Spleen (tissue), 11 donors: ENCODE measurements at regions not wholly inside any gene's neighbourhood (a gene's known extent, or its start where the extent isn't known, plus 50 kb on each side); places are given as distances from the start of the nearest gene placed in this dataset.

ENCODE experiments used
- DNase-seq: peaks from one replicate; pipeline ENCODE4 v3.0.0-alpha.2; 2020
- H3K27ac ChIP-seq, 8 donors: fragments of 200-600 bp; sonication (generic) in 7 of 8; 1 replicate in 4 of 8; 2 replicates in 4 of 8; pipeline versions ENCODE4 v1.5.0 to v1.8.0; 2016 to 2021; ENCODE audit warnings: inconsistent platforms in 4 of 8, mild to moderate bottlenecking in 4 of 8, moderate library complexity in 1 of 8
- H3K27me3 ChIP-seq, 7 donors: fragments of 200-600 bp; sonication (generic) in 6 of 7; replicated peaks in 1 of 7; 1 replicate in 4 of 7; 2 replicates in 3 of 7; pipeline versions ENCODE4 v1.5.0 to v1.8.0; 2016 to 2021; ENCODE audit warnings: inconsistent platforms in 3 of 7, mild to moderate bottlenecking in 1 of 7
- H3K36me3 ChIP-seq, 6 donors: fragments of 200-600 bp; sonication (generic) in 5 of 6; 1 replicate in 4 of 6; 2 replicates in 2 of 6; pipeline versions ENCODE4 v1.5.0 to v1.8.0; 2016 to 2021; ENCODE audit warnings: inconsistent platforms in 2 of 6
- H3K4me1 ChIP-seq, 6 donors: fragments of 200-600 bp; sonication (generic) in 5 of 6; 1 replicate in 3 of 6; 2 replicates in 3 of 6; pipeline versions ENCODE4 v1.5.0 to v1.8.0; 2016 to 2021; ENCODE audit warnings: inconsistent platforms in 3 of 6
- H3K4me3 ChIP-seq, 8 donors: fragments of 200-600 bp; sonication (generic) in 7 of 8; 1 replicate in 4 of 8; 2 replicates in 4 of 8; pipeline versions ENCODE4 v1.5.0 to v1.8.0; 2016 to 2021; ENCODE audit warnings: inconsistent platforms in 4 of 8, mild to moderate bottlenecking in 4 of 8, moderate library complexity in 2 of 8
- H3K9me3 ChIP-seq, 8 donors: fragments of 200-600 bp; sonication (generic) in 7 of 8; 1 replicate in 4 of 8; 2 replicates in 4 of 8; pipeline versions ENCODE4 v1.5.0 to v1.8.0; 2016 to 2021; ENCODE audit warnings: inconsistent platforms in 4 of 8
- POLR2A ChIP-seq, 3 donors: fragments of 450-650 bp; IDR thresholded peaks; one replicate each; pipeline ENCODE4 v1.5.1; 2017; ENCODE audit warnings: antibody characterized with exemption in 3 of 3, mild to moderate bottlenecking in 1 of 3
- POLR2AphosphoS5 ChIP-seq, 3 donors: sonication (generic); formaldehyde crosslinking; IDR thresholded peaks; one replicate each; pipeline ENCODE4 v1.5.1; 2017; ENCODE audit warnings: antibody characterized with exemption in 3 of 3
- WGBS, 5 donors: extraction: QIAGEN DNeasy Blood & Tissue Kit in 3 of 5; methylation state at CpG; one replicate each; pipeline versions ENCODE4 v1.1.5 to v1.1.7; 2013 to 2018; 5-methylcytosine and 5-hydroxymethylcytosine counted together
- intact Hi-C: fragments of 100-400 bp; cut with DNase I; formaldehyde crosslinking; loops from one replicate; pipeline ENCODE4 v1.15.0; 2023; ENCODE audit warnings: low total_unique reads
- TF ChIP-seq, protein P1 (sequence below), 11 experiments: fragments of 200-600 bp in 7 of 11; fragments of 450-650 bp in 4 of 11; sonication (generic) in 4 of 11; IDR thresholded peaks in 8 of 11; conservative IDR thresholded peaks in 3 of 11; 1 replicate in 7 of 11; 2 replicates in 4 of 11; pipeline versions ENCODE4 v1.4.0 to v1.8.0; 2016 to 2021; ENCODE audit warnings: antibody characterized with exemption in 11 of 11, inconsistent platforms in 4 of 11, mild to moderate bottlenecking in 1 of 11
- donor health status: healthy with polysubstance abuse.
- donor health status: DM: no; HTN: no; CAD: no; lungs with moderate emphysema.
- donor health status: DM: no; HTN: no; CAD: no.
- donor health status: Bipolar disorder and iron deficiency.
- donor health status: healthy.
- donor health status: DM: no; HTN: no; CAD: no.
- donor health status: DM: yes; HTN: yes; CAD: no.

DNA sequence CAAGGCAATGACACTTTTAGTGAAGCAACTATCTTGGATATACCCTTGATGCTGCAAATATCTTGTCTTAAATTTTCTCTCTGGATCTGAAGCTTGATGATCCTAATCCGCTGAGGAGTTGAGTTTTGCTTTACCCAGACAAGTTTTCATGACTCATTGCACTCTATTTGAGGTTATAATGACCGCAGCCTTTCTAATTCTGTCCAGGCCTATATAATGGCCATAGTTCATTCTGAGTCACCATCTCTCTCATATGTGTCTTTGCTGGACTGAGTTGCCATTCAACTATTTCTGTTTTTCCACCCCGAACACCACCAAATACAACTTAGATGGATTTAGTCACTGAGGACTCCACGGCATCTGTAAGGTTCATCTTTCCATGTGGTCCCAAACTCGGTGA lies 802.1 kb upstream of the FAM98A start:
- Histone ChIP-seq H3K36me3 (no peaks in the 10 kb centered on the region), H3K27ac (no peak overlapping the region), H3K4me3 (no peak overlapping the region), H3K4me1 (no peaks in the 10 kb centered on the region), H3K27me3 (no peaks in the 10 kb centered on the region), H3K9me3 (no peaks in the 10 kb centered on the region)
- intact Hi-C loops = no loop called here
- no peak for DNase-seq
- TF ChIP-seq POLR2AphosphoS5 (IDR thresholded peaks at IDR 0.05) (no peak), POLR2A (IDR thresholded peaks at IDR 0.05) (no peak)
- TF ChIP-seq, protein P1, sequence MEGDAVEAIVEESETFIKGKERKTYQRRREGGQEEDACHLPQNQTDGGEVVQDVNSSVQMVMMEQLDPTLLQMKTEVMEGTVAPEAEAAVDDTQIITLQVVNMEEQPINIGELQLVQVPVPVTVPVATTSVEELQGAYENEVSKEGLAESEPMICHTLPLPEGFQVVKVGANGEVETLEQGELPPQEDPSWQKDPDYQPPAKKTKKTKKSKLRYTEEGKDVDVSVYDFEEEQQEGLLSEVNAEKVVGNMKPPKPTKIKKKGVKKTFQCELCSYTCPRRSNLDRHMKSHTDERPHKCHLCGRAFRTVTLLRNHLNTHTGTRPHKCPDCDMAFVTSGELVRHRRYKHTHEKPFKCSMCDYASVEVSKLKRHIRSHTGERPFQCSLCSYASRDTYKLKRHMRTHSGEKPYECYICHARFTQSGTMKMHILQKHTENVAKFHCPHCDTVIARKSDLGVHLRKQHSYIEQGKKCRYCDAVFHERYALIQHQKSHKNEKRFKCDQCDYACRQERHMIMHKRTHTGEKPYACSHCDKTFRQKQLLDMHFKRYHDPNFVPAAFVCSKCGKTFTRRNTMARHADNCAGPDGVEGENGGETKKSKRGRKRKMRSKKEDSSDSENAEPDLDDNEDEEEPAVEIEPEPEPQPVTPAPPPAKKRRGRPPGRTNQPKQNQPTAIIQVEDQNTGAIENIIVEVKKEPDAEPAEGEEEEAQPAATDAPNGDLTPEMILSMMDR (IDR thresholded peaks at IDR 0.05 in 8 of 11, conservative IDR thresholded peaks at IDR 0.05 in 3 of 11) = no peak
- 78 to 87% (median 83%) methylated on average over 5 of the region's 5 CpGs for WGBS, 5 donors

DNA sequence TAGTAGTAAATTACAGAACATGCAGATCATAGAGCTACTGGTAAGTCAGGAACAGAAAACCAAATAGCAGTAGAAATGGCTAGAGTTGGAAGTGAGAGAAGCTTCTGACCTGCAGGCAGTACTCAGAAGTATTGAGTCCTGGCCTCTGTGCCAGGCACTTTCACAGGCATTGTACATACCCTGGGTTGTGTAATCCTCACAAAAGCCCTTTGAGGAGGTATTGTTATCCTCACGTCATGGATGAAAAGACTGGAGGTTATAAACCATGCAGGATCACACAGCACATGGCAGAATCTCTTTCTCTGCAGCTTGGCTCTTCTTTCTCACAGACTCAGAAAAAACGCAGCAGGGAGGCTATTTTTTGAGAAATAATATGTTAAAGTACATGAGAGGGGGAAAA lies 789.3 kb upstream of the FAM98A start:
- TF ChIP-seq, protein P1 (IDR thresholded peaks at IDR 0.05 in 8 of 11, conservative IDR thresholded peaks at IDR 0.05 in 3 of 11) = no peak
- TF ChIP-seq POLR2A (IDR thresholded peaks at IDR 0.05) (no peak), POLR2AphosphoS5 (IDR thresholded peaks at IDR 0.05) (no peak)
- no peak for DNase-seq
- H3K27me3 ChIP-seq = no peaks in the 10 kb centered on the region
- H3K9me3 ChIP-seq = peaks cover 0 to 4% (median 0%) of the 10 kb centered on the region in 8 donors
- H3K4me3 ChIP-seq = no peak overlapping the region
- H3K27ac ChIP-seq = no peak overlapping the region
- no peaks in the 10 kb centered on the region for H3K4me1 ChIP-seq
- H3K36me3 ChIP-seq = no peaks in the 10 kb centered on the region
- 56 to 69% (median 61%) methylated on average over 2 of the region's 2 CpGs for WGBS, 5 donors
- intact Hi-C loops = no loop called here

- 65 to 74% (median 68%) methylated on average over 3 of the region's 3 CpGs for WGBS, 5 donors
- TF ChIP-seq POLR2A (IDR thresholded peaks at IDR 0.05) = no peak
- TF ChIP-seq, protein P1 (IDR thresholded peaks at IDR 0.05 in 8 of 11, conservative IDR thresholded peaks at IDR 0.05 in 3 of 11) = no peak
- TF ChIP-seq POLR2AphosphoS5 (IDR thresholded peaks at IDR 0.05) = no peak
- intact Hi-C loops = no loop called here
- Histone ChIP-seq H3K4me1 (no peaks in the 10 kb centered on the region), H3K9me3 (peaks cover 0 to 4% (median 0%) of the 10 kb centered on the region in 8 donors), H3K36me3 (no peaks in the 10 kb centered on the region), H3K27ac (no peak overlapping the region), H3K27me3 (no peaks in the 10 kb centered on the region), H3K4me3 (no peak overlapping the region)
- DNase-seq = no peak
Measured at GRCh38 chr2:34387536-34387935, 788.4 kb upstream of the FAM98A start.

GRCh38 chr2:34379586-34379985 lies 780.5 kb upstream of the FAM98A start:
- Histone ChIP-seq H3K36me3 (no peaks in the 10 kb centered on the region), H3K27me3 (no peaks in the 10 kb centered on the region), H3K4me3 (no peak overlapping the region), H3K9me3 (no peaks in the 10 kb centered on the region), H3K4me1 (no peaks in the 10 kb centered on the region), H3K27ac (no peak overlapping the region)
- 74 to 85% (median 79%) methylated on average over 2 of the region's 2 CpGs for WGBS, 5 donors
- no peak for TF ChIP-seq POLR2AphosphoS5 (IDR thresholded peaks at IDR 0.05)
- TF ChIP-seq, protein P1 (IDR thresholded peaks at IDR 0.05 in 8 of 11, conservative IDR thresholded peaks at IDR 0.05 in 3 of 11) = no peak
- TF ChIP-seq POLR2A (IDR thresholded peaks at IDR 0.05) = no peak
- no peak for DNase-seq
- intact Hi-C loops = no loop called here
